ENCODE measurements at regions not wholly inside any gene's neighbourhood (a gene's known extent, or its start where the extent isn't known, plus 50 kb on each side); places are given as distances from the start of the nearest gene placed in this dataset.

GRCh38 chr6:91705646-91706045 is 1118.8 kb upstream of the MAP3K7 start:
- TF ChIP-seq CTCF (conservative IDR thresholded peaks at IDR 0.05) (no peak), EZH2 (IDR thresholded peaks at IDR 0.05; ENCODE audit: low read depth) (no peak)
